ENCODE measurements at regions not wholly inside any gene's neighbourhood (a gene's known extent, or its start where the extent isn't known, plus 50 kb on each side); places are given as distances from the start of the nearest gene placed in this dataset.

DNA sequence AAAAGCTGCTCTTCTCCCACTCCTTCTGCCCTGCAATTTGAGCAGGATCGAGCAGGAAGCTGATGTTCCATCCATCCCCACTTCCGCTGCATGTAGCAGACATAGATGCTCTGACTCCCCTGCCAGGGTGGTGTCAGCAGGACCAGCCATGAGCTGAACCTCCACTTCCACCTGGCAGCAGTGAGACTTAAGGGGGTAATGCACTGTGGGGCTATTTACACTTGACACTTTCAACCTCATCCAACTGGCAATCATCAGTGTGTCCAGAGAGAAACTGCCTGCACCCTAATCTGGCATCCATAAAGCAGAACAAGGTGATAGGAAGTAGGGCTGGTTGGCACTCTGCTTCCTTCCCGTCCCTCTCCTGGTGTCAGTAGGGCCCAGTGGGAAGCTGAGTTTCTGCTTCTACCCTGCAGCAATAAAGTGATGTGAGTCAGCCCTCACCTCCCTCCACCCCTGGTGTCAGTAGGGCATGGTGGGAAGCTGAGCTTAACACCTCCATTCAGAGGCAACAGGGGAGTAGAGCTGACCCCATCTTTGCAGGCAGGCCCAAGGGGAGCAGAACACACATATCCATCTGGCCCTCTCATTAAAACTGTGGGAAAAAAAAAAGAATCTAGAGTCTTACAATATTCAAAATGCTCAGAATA is 272.3 kb downstream of the PTPRU start:
- no peak for TF ChIP-seq CSDC2 (CRISPR knock-in tag; IDR thresholded peaks at IDR 0.05)
- no peak for TF ChIP-seq ARNTL (CRISPR knock-in tag; IDR thresholded peaks at IDR 0.05; ENCODE audit: borderline replicate concordance, low read depth)
- no peak for TF ChIP-seq TOX (CRISPR knock-in tag; IDR thresholded peaks at IDR 0.05; ENCODE audit: borderline replicate concordance)
- no peak for TF ChIP-seq ZNF8 (CRISPR knock-in tag; IDR thresholded peaks at IDR 0.05)
- TF ChIP-seq, protein P1, sequence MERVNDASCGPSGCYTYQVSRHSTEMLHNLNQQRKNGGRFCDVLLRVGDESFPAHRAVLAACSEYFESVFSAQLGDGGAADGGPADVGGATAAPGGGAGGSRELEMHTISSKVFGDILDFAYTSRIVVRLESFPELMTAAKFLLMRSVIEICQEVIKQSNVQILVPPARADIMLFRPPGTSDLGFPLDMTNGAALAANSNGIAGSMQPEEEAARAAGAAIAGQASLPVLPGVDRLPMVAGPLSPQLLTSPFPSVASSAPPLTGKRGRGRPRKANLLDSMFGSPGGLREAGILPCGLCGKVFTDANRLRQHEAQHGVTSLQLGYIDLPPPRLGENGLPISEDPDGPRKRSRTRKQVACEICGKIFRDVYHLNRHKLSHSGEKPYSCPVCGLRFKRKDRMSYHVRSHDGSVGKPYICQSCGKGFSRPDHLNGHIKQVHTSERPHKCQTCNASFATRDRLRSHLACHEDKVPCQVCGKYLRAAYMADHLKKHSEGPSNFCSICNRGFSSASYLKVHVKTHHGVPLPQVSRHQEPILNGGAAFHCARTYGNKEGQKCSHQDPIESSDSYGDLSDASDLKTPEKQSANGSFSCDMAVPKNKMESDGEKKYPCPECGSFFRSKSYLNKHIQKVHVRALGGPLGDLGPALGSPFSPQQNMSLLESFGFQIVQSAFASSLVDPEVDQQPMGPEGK (CRISPR knock-in tag; IDR thresholded peaks at IDR 0.05; ENCODE audit: borderline replicate concordance) = no peak
- TF ChIP-seq TCF4 (CRISPR knock-in tag; IDR thresholded peaks at IDR 0.05; ENCODE audit: borderline replicate concordance) = no peak
- TF ChIP-seq ZC3H10 (CRISPR knock-in tag; IDR thresholded peaks at IDR 0.05) = no peak
- TF ChIP-seq, protein P2, sequence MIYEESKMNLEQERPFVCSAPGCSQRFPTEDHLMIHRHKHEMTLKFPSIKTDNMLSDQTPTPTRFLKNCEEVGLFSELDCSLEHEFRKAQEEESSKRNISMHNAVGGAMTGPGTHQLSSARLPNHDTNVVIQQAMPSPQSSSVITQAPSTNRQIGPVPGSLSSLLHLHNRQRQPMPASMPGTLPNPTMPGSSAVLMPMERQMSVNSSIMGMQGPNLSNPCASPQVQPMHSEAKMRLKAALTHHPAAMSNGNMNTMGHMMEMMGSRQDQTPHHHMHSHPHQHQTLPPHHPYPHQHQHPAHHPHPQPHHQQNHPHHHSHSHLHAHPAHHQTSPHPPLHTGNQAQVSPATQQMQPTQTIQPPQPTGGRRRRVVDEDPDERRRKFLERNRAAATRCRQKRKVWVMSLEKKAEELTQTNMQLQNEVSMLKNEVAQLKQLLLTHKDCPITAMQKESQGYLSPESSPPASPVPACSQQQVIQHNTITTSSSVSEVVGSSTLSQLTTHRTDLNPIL (CRISPR knock-in tag; IDR thresholded peaks at IDR 0.05; ENCODE audit: low read depth) = no peak
- TF ChIP-seq GLIS3 (CRISPR knock-in tag; IDR thresholded peaks at IDR 0.05) = no peak
- no peak for TF ChIP-seq PPARA (CRISPR knock-in tag; IDR thresholded peaks at IDR 0.05; ENCODE audit: borderline replicate concordance)
- no peak for TF ChIP-seq ZNF70 (CRISPR knock-in tag; IDR thresholded peaks at IDR 0.05)
- no peak for TF ChIP-seq ZFP3 (CRISPR knock-in tag; IDR thresholded peaks at IDR 0.05)
- TF ChIP-seq ZNF565 (CRISPR knock-in tag; conservative IDR thresholded peaks at IDR 0.05; ENCODE audit: low read depth) = no peak
- no peak for ATAC-seq

DNA sequence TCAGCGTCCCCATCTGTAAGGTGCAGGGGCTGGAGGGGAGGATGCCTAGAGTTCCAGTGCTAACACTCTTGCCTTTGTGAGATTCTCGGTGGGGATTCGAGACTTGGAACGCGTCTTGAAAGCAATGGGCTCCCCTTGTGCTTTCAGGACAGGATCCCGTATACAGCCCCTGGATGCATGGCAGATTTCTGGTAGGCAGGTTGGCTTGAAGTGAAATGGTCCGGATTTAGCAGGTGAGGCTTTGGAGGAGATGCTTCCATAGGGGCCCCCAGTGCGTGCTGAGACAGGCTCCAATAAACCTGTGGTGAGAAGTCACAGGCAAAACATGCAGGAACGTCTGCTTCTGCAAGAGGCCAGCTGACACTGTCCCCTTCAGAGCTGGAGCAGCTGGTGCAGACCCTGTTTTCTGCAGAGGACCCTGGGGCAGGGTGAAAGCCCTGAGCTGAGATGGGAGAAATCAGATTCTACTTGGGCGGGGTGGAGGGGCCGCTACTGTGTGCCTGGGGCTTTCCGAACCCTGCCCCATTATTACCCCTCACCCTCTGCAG is 270.4 kb downstream of the PTPRU start:
- ATAC-seq = no peak
- no peak for TF ChIP-seq ESRRG (CRISPR knock-in tag; IDR thresholded peaks at IDR 0.05)

DNA sequence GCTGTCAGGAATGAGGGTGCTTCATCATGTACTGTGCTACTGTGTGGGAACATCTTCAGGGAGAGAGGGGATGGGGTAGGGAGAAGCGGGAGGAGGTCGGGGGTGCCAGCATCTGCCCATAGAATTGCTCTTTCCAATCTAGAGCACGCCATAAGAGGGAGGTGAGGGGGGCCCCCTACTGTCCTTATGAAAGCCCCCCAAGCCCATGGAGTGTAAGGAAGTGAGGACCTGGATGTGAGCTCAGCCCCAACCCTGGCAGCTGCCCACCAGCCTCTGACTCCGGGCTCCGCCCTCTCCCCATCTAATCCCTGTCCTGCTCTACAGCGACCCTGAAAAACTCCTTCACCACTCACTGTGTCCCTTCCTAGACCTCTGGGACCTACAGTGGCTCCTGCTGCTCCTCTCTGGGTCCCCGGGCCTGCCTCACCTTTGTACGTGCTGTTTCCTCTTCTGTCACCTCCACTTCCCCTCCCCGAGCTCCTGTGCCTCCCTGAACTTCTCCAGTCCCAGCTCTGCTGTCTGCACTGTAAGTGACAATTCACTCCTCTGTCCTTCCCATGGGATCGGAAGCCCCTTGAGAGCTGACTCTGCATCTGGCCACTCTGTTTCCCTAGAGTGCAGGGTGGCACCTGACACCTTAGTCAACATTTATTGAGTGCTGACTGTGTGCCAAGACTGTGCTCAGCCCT is 269.4 kb downstream of the PTPRU start:
- no peak for ATAC-seq
- no peak for TF ChIP-seq CSDC2 (CRISPR knock-in tag; IDR thresholded peaks at IDR 0.05)
- TF ChIP-seq, protein P3, sequence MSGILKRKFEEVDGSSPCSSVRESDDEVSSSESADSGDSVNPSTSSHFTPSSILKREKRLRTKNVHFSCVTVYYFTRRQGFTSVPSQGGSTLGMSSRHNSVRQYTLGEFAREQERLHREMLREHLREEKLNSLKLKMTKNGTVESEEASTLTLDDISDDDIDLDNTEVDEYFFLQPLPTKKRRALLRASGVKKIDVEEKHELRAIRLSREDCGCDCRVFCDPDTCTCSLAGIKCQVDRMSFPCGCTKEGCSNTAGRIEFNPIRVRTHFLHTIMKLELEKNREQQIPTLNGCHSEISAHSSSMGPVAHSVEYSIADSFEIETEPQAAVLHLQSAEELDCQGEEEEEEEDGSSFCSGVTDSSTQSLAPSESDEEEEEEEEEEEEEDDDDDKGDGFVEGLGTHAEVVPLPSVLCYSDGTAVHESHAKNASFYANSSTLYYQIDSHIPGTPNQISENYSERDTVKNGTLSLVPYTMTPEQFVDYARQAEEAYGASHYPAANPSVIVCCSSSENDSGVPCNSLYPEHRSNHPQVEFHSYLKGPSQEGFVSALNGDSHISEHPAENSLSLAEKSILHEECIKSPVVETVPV (CRISPR knock-in tag; IDR thresholded peaks at IDR 0.05) = no peak
- no peak for TF ChIP-seq ISL1 (CRISPR knock-in tag; IDR thresholded peaks at IDR 0.05)
- TF ChIP-seq, protein P4, sequence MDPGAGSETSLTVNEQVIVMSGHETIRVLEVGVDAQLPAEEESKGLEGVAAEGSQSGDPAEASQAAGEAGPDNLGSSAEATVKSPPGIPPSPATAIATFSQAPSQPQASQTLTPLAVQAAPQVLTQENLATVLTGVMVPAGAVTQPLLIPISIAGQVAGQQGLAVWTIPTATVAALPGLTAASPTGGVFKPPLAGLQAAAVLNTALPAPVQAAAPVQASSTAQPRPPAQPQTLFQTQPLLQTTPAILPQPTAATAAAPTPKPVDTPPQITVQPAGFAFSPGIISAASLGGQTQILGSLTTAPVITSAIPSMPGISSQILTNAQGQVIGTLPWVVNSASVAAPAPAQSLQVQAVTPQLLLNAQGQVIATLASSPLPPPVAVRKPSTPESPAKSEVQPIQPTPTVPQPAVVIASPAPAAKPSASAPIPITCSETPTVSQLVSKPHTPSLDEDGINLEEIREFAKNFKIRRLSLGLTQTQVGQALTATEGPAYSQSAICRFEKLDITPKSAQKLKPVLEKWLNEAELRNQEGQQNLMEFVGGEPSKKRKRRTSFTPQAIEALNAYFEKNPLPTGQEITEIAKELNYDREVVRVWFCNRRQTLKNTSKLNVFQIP (CRISPR knock-in tag; IDR thresholded peaks at IDR 0.05; ENCODE audit: borderline replicate concordance, low read depth) = no peak
- TF ChIP-seq RARB (CRISPR knock-in tag; IDR thresholded peaks at IDR 0.05) = no peak
- TF ChIP-seq ESRRG (CRISPR knock-in tag; IDR thresholded peaks at IDR 0.05) = no peak
- TF ChIP-seq, protein P2 (CRISPR knock-in tag; IDR thresholded peaks at IDR 0.05; ENCODE audit: low read depth) = no peak
- TF ChIP-seq BACH2 (CRISPR knock-in tag; IDR thresholded peaks at IDR 0.05; ENCODE audit: borderline replicate concordance) = no peak
- TF ChIP-seq, protein P1 (CRISPR knock-in tag; IDR thresholded peaks at IDR 0.05; ENCODE audit: borderline replicate concordance) = no peak
- TF ChIP-seq ZFP30 (CRISPR knock-in tag; IDR thresholded peaks at IDR 0.05) = no peak
- no peak for TF ChIP-seq ZFP3 (CRISPR knock-in tag; IDR thresholded peaks at IDR 0.05)
- no peak for TF ChIP-seq GLIS3 (CRISPR knock-in tag; IDR thresholded peaks at IDR 0.05)
